ENCODE measurements at regions not wholly inside any gene's neighbourhood (a gene's known extent, or its start where the extent isn't known, plus 50 kb on each side); places are given as distances from the start of the nearest gene placed in this dataset.

DNA sequence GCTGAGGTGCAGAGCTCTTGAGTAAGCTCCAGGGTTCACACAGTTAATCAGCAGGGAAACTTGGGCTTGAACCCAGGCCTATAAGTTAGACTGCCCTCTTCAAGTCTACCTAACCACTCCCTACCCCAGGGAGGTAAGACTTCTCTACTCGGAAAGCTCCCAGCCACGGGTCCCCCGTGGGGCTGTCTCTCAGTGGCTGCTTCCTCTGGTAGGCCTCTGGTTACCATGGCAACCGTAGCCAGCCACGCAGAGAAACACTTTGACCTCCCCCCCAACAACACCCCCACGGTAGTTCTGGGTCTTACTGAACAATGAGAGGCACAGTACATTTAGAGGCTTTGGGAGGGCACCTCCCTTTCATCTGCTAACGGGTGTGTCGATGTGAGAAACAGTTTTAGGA, 245.2 kb downstream of the AACS start:
- FAIRE-seq (no peak), DNase-seq (no peak)
- TF ChIP-seq, protein P1, sequence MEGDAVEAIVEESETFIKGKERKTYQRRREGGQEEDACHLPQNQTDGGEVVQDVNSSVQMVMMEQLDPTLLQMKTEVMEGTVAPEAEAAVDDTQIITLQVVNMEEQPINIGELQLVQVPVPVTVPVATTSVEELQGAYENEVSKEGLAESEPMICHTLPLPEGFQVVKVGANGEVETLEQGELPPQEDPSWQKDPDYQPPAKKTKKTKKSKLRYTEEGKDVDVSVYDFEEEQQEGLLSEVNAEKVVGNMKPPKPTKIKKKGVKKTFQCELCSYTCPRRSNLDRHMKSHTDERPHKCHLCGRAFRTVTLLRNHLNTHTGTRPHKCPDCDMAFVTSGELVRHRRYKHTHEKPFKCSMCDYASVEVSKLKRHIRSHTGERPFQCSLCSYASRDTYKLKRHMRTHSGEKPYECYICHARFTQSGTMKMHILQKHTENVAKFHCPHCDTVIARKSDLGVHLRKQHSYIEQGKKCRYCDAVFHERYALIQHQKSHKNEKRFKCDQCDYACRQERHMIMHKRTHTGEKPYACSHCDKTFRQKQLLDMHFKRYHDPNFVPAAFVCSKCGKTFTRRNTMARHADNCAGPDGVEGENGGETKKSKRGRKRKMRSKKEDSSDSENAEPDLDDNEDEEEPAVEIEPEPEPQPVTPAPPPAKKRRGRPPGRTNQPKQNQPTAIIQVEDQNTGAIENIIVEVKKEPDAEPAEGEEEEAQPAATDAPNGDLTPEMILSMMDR (IDR thresholded peaks at IDR 0.05; ENCODE audit: borderline replicate concordance, extremely low read depth, insufficient read depth): no peak
- no peak overlapping the region for H3K4me3 ChIP-seq (ENCODE audit: low read length in 3 of 3)
- H3K27me3 ChIP-seq (ENCODE audit: control insufficient read depth, insufficient read depth, low read length): no peaks in the 10 kb centered on the region
- no peaks in the 10 kb centered on the region for H3K36me3 ChIP-seq (ENCODE audit: control insufficient read depth in 2 of 3, insufficient read depth in 3 of 3, low read length in 3 of 3)
- H3K9ac ChIP-seq (ENCODE audit: low read length in 3 of 3): no peak overlapping the region
- H3K4me1 ChIP-seq (ENCODE audit: control insufficient read depth in 2 of 3, insufficient read depth in 2 of 3, low read depth in 1 of 3, low read length in 3 of 3): no peaks in the 10 kb centered on the region
- no peak overlapping the region for H3K27ac ChIP-seq (ENCODE audit: low read depth in 2 of 2, low read length in 2 of 2)
- no peaks in the 10 kb centered on the region for H3K9me3 ChIP-seq (ENCODE audit: control insufficient read depth in 2 of 3, insufficient read depth in 1 of 3, low read length in 3 of 3)
- intact Hi-C loops (cut with DNase I): no loop called here

GRCh38 chr12:125311050-125311449, 245.8 kb downstream of the AACS start:
- Histone ChIP-seq H3K9me3 (ENCODE audit: control insufficient read depth in 2 of 3, insufficient read depth in 1 of 3, low read length in 3 of 3) (no peaks in the 10 kb centered on the region), H3K4me3 (ENCODE audit: low read length in 3 of 3) (no peak overlapping the region), H3K4me1 (ENCODE audit: control insufficient read depth in 2 of 3, insufficient read depth in 2 of 3, low read depth in 1 of 3, low read length in 3 of 3) (no peaks in the 10 kb centered on the region), H3K9ac (ENCODE audit: low read length in 3 of 3) (no peak overlapping the region), H3K36me3 (ENCODE audit: control insufficient read depth in 2 of 3, insufficient read depth in 3 of 3, low read length in 3 of 3) (no peaks in the 10 kb centered on the region), H3K27ac (ENCODE audit: low read depth in 2 of 2, low read length in 2 of 2) (no peak overlapping the region), H3K27me3 (ENCODE audit: control insufficient read depth, insufficient read depth, low read length) (no peaks in the 10 kb centered on the region)
- FAIRE-seq (no peak), DNase-seq (no peak)
- intact Hi-C loops (cut with DNase I): no loop called here
- TF ChIP-seq, protein P1 (IDR thresholded peaks at IDR 0.05; ENCODE audit: borderline replicate concordance, extremely low read depth, insufficient read depth): no peak

DNA sequence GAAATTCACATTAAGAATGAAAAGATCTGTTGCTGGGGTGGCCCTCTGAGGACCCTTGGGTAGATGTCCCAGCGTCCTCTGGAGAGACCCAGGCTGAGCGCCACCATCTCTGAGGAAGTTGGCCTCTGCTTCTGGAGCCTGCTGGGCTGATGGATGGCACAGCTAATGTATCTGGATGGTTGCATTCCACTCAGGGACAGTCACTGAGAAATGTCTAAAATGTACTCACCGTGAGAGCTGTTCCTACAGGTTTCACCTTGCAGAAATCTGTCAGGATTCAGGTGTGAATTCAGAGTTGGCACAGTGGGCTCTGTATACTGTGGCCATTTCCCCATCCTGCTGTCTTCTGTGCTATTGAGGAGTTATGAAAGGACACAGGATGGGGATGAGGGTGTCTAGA, 247.2 kb downstream of the AACS start:
- Histone ChIP-seq H3K9ac (ENCODE audit: low read length in 3 of 3) (no peak overlapping the region), H3K27ac (ENCODE audit: low read depth in 2 of 2, low read length in 2 of 2) (no peak overlapping the region), H3K36me3 (ENCODE audit: control insufficient read depth in 2 of 3, insufficient read depth in 3 of 3, low read length in 3 of 3) (no peaks in the 10 kb centered on the region), H3K27me3 (ENCODE audit: control insufficient read depth, insufficient read depth, low read length) (no peaks in the 10 kb centered on the region), H3K4me1 (ENCODE audit: control insufficient read depth in 2 of 3, insufficient read depth in 2 of 3, low read depth in 1 of 3, low read length in 3 of 3) (no peaks in the 10 kb centered on the region), H3K9me3 (ENCODE audit: control insufficient read depth in 2 of 3, insufficient read depth in 1 of 3, low read length in 3 of 3) (no peaks in the 10 kb centered on the region), H3K4me3 (ENCODE audit: low read length in 3 of 3) (no peak overlapping the region)
- intact Hi-C loops (cut with DNase I): no loop called here
- FAIRE-seq (no peak), DNase-seq (no peak)
- TF ChIP-seq, protein P1 (IDR thresholded peaks at IDR 0.05; ENCODE audit: borderline replicate concordance, extremely low read depth, insufficient read depth): no peak

GRCh38 chr12:125314051-125314755, 249.0 kb downstream of the AACS start:
- Histone ChIP-seq H3K4me3 (ENCODE audit: low read length in 3 of 3) (no peak overlapping the region), H3K9me3 (ENCODE audit: control insufficient read depth in 2 of 3, insufficient read depth in 1 of 3, low read length in 3 of 3) (no peaks in the 10 kb centered on the region), H3K36me3 (ENCODE audit: control insufficient read depth in 2 of 3, insufficient read depth in 3 of 3, low read length in 3 of 3) (no peaks in the 10 kb centered on the region), H3K4me1 (ENCODE audit: control insufficient read depth in 2 of 3, insufficient read depth in 2 of 3, low read depth in 1 of 3, low read length in 3 of 3) (no peaks in the 10 kb centered on the region), H3K27me3 (ENCODE audit: control insufficient read depth, insufficient read depth, low read length) (no peaks in the 10 kb centered on the region), H3K27ac (ENCODE audit: low read depth in 2 of 2, low read length in 2 of 2) (no peak overlapping the region), H3K9ac (ENCODE audit: low read length in 3 of 3) (no peak overlapping the region)
- DNase-seq: no peak
- no peak for FAIRE-seq
- intact Hi-C loops (cut with DNase I): no loop called here
- TF ChIP-seq, protein P1 (IDR thresholded peaks at IDR 0.05; ENCODE audit: borderline replicate concordance, extremely low read depth, insufficient read depth): no peak
